Loucy (cell line): ENCODE measurements at regions not wholly inside any gene's neighbourhood (a gene's known extent, or its start where the extent isn't known, plus 50 kb on each side); places are given as distances from the start of the nearest gene placed in this dataset.

Experiments used
- CTCF ChIP-seq: fragments of 200-600 bp; sonication (generic); conservative IDR thresholded peaks from 2 replicates; pipeline ENCODE4 v1.5.1; 2014; ENCODE audit warnings: mild to moderate bottlenecking, antibody characterized with exemption, low read length
- EZH2phosphoT487 ChIP-seq: fragments of 200-600 bp; IDR thresholded peaks from 2 replicates; pipeline ENCODE4 v1.6.1; 2018; ENCODE audit warnings: antibody characterized with exemption, mild to moderate bottlenecking, moderate library complexity, borderline replicate concordance

- TF ChIP-seq CTCF (no peak), EZH2phosphoT487 (no peak)
Observed at GRCh38 chr5:158032246-158032645, 173.3 kb upstream of the CLINT1 start.
